ENCODE measurements at regions not wholly inside any gene's neighbourhood (a gene's known extent, or its start where the extent isn't known, plus 50 kb on each side); places are given as distances from the start of the nearest gene placed in this dataset.

DNA sequence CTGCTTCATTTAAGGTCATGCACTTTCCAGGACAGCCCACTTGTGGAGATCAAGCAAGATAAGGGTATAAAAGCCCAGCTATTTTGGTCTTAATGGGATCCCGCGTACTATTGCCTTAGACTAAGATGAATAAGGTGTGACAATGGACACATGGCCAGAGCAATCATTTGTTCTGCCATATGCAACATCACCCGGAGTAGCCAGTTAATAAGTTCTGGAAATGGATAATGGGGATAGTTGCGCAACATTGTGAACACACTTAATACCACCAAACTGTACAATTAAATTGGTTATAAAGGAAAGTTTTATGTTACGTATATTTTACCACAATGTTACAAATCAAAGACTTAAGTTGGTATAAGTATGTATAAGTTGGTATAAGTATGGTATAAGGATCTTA, 674.5 kb downstream of the HDGFL1 start:
- H3K27ac Mint-ChIP-seq = no peak overlapping the region

More for the DNA sequence above, 674.5 kb downstream of the HDGFL1 start:
- no peak overlapping the region for H4K5ac ChIP-seq (ENCODE audit: insufficient read length, low read depth, low read length)
- no peak overlapping the region for H3K27ac ChIP-seq (ENCODE audit: insufficient read length, low read depth, low read length)
- H3K56ac ChIP-seq (ENCODE audit: insufficient read length, low read depth, low read length) = no peak overlapping the region
- H3K23ac ChIP-seq (ENCODE audit: insufficient read length, low read depth, low read length) = no peak overlapping the region
- DNase-seq = no peak
- H3K14ac ChIP-seq (ENCODE audit: insufficient read depth, low read length) = no peak overlapping the region
- H4K20me1 ChIP-seq (ENCODE audit: control insufficient read depth, insufficient read depth, insufficient read length) = no peaks in the 10 kb centered on the region
- H4K91ac ChIP-seq (ENCODE audit: insufficient read length, low read depth, low read length) = no peak overlapping the region
- H2BK12ac ChIP-seq (ENCODE audit: insufficient read length, low read depth, low read length) = no peak overlapping the region
- H3K18ac ChIP-seq (ENCODE audit: insufficient read length, low read depth, low read length) = no peak overlapping the region
- no peak overlapping the region for H3K4me3 Mint-ChIP-seq
- H3K4me2 ChIP-seq (ENCODE audit: insufficient read depth, insufficient read length, low read length) = no peak overlapping the region
- no peak overlapping the region for H4K8ac ChIP-seq (replicated peaks; ENCODE audit: insufficient read length, low read depth, low read length)
- H2BK5ac ChIP-seq (ENCODE audit: insufficient read length, low read length) = no peak overlapping the region
- H3K4ac ChIP-seq (ENCODE audit: low read depth, low read length) = no peak overlapping the region
- TF ChIP-seq, protein P1, sequence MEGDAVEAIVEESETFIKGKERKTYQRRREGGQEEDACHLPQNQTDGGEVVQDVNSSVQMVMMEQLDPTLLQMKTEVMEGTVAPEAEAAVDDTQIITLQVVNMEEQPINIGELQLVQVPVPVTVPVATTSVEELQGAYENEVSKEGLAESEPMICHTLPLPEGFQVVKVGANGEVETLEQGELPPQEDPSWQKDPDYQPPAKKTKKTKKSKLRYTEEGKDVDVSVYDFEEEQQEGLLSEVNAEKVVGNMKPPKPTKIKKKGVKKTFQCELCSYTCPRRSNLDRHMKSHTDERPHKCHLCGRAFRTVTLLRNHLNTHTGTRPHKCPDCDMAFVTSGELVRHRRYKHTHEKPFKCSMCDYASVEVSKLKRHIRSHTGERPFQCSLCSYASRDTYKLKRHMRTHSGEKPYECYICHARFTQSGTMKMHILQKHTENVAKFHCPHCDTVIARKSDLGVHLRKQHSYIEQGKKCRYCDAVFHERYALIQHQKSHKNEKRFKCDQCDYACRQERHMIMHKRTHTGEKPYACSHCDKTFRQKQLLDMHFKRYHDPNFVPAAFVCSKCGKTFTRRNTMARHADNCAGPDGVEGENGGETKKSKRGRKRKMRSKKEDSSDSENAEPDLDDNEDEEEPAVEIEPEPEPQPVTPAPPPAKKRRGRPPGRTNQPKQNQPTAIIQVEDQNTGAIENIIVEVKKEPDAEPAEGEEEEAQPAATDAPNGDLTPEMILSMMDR (conservative IDR thresholded peaks at IDR 0.05) = no peak
- H3K9ac ChIP-seq (ENCODE audit: extremely low read depth, insufficient read length, low read length) = no peak overlapping the region
- H3K27me3 Mint-ChIP-seq (ENCODE audit: low read depth) = no peaks in the 10 kb centered on the region
- H2AFZ ChIP-seq (ENCODE audit: low read length) = no peak overlapping the region
- WGBS (ENCODE audit: extremely low coverage, insufficient read length, low lambda C conversion rate) = no CpG with 5 or more reads among the region's 5 CpGs
- H3K4me1 ChIP-seq (ENCODE audit: insufficient read depth, low read length) = no peaks in the 10 kb centered on the region
- H3K36me3 Mint-ChIP-seq (ENCODE audit: insufficient read depth in 1 of 3, low read depth in 3 of 3) = no peaks in the 10 kb centered on the region; a peak in 1 of 7 replicates
- no peaks in the 10 kb centered on the region for H3K9me3 Mint-ChIP-seq
- H2BK20ac ChIP-seq (ENCODE audit: low read depth, low read length, poor library complexity, severe bottlenecking) = no peak overlapping the region
- no peak overlapping the region for H2AK5ac ChIP-seq (ENCODE audit: insufficient read length, low read length)
- H2BK15ac ChIP-seq (ENCODE audit: low read depth, low read length) = no peak overlapping the region
- H3K27me3 ChIP-seq (ENCODE audit: insufficient read depth, low read length) = no peaks in the 10 kb centered on the region
- H3T11ph ChIP-seq (ENCODE audit: low read length) = no peak overlapping the region
- H3K79me1 ChIP-seq (ENCODE audit: insufficient read depth, low read depth, low read length, poor library complexity, severe bottlenecking) = no peaks in the 10 kb centered on the region
- H3K4me1 Mint-ChIP-seq = no peaks in the 10 kb centered on the region
- no peaks in the 10 kb centered on the region for H3K9me3 ChIP-seq (ENCODE audit: control insufficient read depth, low read depth, low read length)
- no peaks in the 10 kb centered on the region for H3K23me2 ChIP-seq (ENCODE audit: insufficient read length, low read depth, low read length, poor library complexity, severe bottlenecking)
- no peaks in the 10 kb centered on the region for H3K79me2 ChIP-seq (ENCODE audit: insufficient read depth, low read length)
- H2BK120ac ChIP-seq (ENCODE audit: low read depth, low read length, poor library complexity, severe bottlenecking) = no peak overlapping the region
